GM21717 (cell line): ENCODE measurements at regions not wholly inside any gene's neighbourhood (a gene's known extent, or its start where the extent isn't known, plus 50 kb on each side); places are given as distances from the start of the nearest gene placed in this dataset.
"Not testable (repeated sequence)": the region's sequence is repeated elsewhere in the genome, so short reads cannot be mapped to it uniquely, and the experiment has no call there.

Experiments
- ATAC-seq: cut with Tn5 transposase; IDR thresholded peaks from one replicate; pipeline ENCODE4 v1.9.1; 2021; ENCODE audit warnings: mild to moderate bottlenecking, moderate library complexity; ENCODE audit not compliant: unreplicated experiment

DNA sequence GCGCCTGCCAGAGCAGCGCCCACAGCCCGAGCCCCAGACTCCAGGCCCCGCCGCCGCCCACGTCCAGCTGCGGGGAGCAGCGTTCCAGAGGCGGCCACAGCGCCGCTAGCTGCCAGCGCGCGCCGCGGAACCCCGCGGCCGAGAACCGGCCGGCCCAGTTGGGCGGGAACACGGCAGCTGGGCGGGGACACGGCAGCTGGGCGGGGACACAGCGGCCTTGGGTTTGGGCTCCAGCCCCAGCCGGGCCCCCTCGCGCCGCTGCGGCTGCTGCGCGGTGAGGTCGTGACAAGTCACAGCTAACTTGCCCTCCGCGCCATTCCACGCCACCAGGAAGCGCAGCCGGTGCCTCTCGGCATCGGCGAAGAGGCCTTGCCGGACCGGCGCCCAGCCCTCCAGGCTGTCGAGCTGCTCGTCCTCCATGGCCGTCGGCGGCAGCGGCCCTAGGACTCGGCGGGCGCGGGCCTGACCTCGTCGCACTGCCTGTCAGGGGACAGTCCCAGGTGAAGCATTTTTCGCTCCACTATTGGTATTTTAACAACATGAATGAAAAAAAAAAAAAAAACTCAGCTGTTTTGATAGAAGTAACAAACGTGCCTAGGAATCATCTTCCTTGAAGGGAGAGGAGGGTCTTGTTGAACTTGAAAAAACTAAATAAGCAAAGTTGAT, 56.6 kb upstream of the GOLGA8N start:
- peak; percentile 89 for ATAC-seq

DNA sequence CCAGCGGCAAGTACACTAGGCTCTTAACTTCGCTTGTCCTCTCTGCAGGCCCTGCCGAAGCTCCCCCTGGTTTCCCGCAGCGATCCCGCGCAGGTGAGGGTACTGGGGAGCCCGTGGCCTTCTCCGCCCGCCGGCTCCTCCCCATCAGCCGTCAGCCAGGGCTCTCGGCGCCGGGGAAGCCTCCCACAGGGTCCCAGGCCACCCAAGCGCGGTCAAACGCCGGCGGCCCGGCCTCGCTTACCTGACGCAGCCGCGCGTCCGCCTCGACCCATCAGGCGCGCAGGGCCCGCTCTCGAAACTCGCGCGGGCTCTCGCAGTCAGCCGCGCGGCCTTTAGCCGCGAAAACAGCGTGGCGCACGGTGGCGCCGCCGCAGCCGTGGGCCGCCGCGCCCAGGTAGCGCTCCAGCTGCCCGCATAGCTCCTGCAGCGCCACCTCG, 57.2 kb upstream of the GOLGA8N start:
- ATAC-seq = peak; percentile 25

DNA sequence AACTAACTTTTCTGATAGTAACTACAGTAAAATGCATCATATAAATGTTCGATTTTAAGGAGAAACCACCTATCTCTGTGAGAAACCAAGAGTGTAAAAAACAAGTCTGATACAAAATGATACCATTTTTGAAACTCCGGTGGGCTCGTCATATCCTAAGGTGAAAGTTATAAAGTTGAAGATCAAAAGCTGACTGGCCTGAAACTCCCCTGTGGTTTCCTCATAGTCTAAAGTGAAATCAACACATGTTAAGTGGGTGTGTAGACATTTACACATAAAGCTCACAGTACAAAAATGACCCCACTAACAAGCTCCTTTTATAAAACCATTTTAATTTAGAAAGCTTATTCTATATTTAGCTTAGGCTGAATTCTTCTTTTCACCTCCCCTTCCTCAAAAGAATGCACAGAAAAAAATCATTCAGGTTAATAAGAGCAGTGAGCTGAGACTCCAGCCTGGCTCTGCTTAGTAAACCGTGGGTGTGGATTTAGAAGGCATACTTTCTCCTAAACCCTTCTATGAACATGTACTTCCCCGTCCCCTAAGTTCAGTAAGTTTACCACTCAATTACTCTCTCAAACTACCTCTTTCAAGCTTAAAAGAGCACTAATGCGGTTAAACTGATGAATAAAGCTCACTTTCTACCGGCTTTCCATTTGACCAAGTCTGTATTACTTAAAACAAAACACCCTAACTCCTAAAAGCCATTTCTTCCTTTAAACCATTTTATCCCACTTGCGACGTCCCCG, 57.9 kb upstream of the GOLGA8N start:
- not testable (repeated sequence) for ATAC-seq

DNA sequence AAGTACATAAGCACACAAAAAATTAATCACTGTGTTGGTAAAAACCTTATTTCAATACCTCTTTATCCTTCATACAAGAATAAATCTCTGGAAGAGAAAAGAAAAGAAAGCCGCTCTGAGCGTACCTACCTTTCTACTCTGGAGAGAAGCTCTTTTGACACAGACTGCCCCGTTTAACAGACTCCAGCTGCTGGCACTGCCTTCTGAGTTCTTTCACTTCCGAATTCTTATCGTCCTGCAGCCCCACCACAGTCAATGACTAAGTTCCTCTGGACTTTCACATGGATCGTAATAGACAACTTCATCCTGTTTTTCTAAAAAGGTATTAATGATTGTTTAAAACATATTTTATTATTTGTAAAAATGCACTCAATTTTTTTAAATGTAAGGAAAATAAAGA, 67.5 kb upstream of the GOLGA8O start:
- not testable (repeated sequence) for ATAC-seq

DNA sequence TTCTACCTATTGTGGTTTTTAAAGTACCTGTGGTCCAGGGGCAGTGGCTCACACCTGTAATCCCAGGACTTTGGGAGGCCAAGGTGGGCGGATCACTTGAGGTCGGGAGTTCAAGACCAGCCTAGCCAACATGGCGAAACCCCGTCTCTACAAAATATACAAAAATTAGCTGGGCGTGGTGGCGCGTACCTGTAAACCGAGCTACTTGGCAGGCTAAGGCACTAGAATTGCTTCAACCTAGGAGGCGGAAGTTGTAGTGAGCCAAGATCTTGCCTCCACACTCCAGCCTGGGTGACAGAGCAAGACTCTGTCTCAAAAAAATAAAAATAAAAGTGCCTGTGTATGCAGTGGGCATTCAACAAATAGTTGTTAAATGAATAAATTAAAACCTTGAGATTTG, 67.0 kb upstream of the GOLGA8O start:
- ATAC-seq = not testable (repeated sequence)

DNA sequence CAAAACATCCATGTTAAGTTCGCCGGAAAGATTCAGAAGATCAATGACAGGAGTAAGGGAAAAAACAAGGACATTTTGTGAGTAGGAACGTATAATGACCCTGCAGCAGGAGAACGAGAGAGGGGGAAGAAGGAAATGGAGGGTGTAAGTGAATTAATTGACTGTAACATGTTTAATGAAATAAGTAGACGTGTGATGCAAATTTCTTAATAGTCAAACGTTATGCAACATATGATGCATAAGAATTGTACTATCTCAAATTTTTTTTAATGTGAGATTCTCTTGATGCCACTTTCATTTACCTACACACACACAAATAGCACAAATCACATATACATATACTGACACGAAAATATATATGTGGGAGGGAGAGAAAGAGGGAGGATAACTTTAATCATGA, 63.5 kb upstream of the GOLGA8O start:
- not testable (repeated sequence) for ATAC-seq

DNA sequence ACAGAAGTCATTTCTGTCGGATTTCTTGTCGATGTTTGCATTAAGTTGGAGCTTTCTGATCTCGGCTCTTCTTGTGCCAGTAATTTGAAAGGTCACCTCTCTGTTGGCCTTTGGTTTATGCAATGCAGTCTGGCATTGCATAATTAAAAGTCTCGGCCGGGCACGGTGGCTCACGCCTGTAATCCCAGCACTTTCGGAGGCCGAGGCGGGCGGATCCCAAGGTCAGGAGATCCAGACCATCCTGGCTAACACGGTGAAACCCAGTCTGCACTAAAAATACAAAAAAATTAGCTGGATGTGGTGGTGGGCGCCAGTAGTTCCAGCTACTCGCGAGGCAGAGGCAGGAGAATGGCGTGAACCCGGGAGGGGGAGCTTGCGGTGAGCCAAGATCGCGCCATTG, 62.6 kb upstream of the GOLGA8O start:
- ATAC-seq = not testable (repeated sequence)

DNA sequence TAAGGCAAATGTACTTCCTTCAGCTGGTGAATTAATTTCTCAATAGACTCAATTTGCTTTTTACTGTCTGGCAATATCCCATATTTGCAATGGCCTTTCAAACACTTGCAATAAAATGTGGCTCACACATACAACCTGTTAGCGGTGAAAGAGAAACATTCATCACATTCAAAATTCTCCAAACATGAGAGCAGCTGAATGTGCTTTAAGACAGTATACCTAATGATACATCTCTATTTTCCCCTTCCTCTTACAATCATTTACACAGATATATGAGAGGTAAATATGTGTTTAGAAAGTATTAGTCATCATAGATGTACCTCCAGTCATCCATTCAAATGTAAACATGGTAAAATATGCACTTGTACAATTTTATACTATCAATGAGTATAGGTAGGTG, 61.5 kb upstream of the GOLGA8O start:
- ATAC-seq = not testable (repeated sequence)

DNA sequence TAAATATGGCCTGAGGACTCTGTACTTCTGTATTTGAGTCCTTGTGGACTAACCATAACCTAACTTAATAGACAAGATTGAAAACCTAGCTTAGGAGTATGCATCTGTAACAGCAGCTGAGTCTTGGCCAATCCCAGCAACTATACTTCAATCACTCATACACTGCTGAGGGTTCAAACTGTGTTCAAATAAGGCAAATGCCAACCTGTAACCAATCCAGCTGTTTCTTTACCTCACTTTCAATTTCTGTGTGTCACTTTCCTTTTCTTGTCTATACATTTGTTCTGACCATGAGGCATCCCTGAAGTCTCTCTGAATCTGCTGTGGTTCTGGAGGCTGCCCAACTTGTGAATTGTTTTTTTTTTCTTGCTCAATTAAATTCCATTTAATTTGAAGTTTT, 57.9 kb upstream of the GOLGA8O start:
- ATAC-seq = not testable (repeated sequence)

DNA sequence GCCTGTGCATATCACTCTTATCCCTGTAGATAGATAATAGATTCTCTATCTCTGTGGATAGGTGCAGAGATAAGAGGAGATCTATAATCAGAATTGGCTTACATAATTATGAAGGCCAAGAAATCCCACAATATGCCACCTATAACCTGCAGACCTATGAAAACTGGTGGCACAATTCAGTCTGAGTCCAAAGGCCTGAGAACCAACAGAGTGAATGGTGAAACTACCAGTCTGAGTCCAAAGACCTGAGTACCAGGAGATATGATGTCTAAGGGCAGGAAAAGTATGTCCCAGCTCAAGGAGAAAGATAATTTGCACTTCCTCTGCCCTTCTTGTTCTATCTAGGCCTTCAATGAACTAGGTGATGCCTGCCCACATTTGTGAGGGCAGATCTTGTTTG, 54.6 kb upstream of the GOLGA8O start:
- ATAC-seq = not testable (repeated sequence)

DNA sequence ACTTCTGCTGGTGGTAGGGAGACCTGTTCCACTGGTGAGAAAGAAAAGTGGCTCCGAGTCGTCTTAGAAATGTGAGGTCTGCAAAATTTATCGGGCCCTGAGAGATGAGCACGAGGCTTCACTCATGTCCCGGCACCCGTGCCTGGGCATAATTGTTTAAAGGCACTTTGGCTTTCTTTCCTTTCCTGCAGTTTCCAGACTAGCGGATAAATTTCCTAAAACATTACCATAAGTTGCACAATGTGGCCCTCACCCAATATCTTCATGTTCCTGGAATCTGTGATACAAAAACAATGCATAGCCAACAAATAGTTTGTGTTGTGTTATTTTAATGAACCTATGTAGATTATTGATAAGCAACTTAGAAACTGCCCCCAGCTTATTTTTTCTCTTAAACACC, 52.6 kb upstream of the GOLGA8O start:
- ATAC-seq = not testable (repeated sequence)

DNA sequence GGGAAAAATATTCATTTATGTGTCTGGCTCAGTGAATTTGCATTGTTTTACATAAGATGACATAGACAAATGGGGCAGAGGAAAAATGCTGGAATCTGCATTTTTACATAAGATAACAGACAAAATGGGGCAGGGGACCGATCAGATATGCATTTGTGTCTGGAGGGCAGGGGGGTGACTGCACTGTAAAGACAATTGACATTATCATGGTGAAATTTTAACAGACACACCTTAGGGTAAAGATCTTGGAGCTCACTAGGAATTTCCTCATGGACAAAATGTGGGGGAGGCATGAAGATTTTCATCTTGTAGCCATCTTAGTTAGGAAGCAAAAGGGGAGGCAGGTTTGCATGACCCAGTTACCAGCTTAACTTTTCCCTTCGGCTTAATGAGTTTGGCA, 51.4 kb upstream of the GOLGA8O start:
- ATAC-seq = not testable (repeated sequence)

DNA sequence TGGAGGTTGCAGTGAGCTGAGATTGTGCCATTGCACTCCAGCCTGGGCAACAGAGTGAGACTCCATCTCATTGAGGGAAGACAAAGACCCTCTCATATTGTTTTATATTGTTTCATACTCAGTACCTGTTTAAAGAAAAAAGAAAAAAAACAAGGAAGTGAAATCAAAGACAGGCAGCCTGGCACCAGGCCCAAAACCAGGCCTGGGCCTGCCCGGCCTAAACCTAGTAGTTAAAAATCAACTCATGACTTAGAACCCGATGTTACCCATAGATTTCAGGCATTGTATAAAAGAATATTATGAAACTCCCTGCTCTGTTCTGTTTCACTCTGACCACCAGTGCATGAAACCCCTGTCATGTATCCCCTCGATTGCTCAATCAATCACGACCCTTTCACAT, 50.2 kb upstream of the GOLGA8O start:
- ATAC-seq = not testable (repeated sequence)
